Right lobe of liver (tissue), 6 donors: ENCODE measurements at regions not wholly inside any gene's neighbourhood (a gene's known extent, or its start where the extent isn't known, plus 50 kb on each side); places are given as distances from the start of the nearest gene placed in this dataset.

ENCODE experiments used
- ATAC-seq, 4 donors: fragments of 200-7000 bp; cut with Tn5 transposase; one replicate each; pipeline ENCODE4 v1.9.1; 2020; ENCODE audit warnings: mild to moderate bottlenecking in 4 of 4, moderate library complexity in 4 of 4
- DNase-seq, 3 donors: peaks; one replicate each; pipeline ENCODE4 v3.0.0-alpha.2; 2020
- H3K27ac ChIP-seq, 3 donors: fragments of 200-600 bp; one replicate each; pipeline ENCODE4 v1.8.0; 2022
- H3K27me3 ChIP-seq, 2 donors: fragments of 200-600 bp; one replicate each; pipeline ENCODE4 v1.8.0; 2022
- H3K36me3 ChIP-seq, 4 donors: fragments of 200-600 bp; sonication (generic) in 1 of 4; one replicate each; pipeline versions ENCODE4 v1.5.1 to v1.8.0; 2017 to 2022; ENCODE audit warnings: control low read depth in 1 of 4
- H3K4me1 ChIP-seq, 4 donors: fragments of 200-600 bp; sonication (generic) in 1 of 4; one replicate each; pipeline versions ENCODE4 v1.5.1 to v1.8.0; 2017 to 2022; ENCODE audit warnings: control low read depth in 1 of 4
- H3K4me3 ChIP-seq, 3 donors: fragments of 200-600 bp; one replicate each; pipeline ENCODE4 v1.8.0; 2022
- H3K9me3 ChIP-seq, 4 donors: fragments of 200-600 bp; sonication (generic) in 1 of 4; one replicate each; pipeline versions ENCODE4 v1.5.1 to v1.8.0; 2017 to 2022; ENCODE audit warnings: control low read depth in 1 of 4
- CTCF ChIP-seq, 4 donors: fragments of 200-600 bp in 3 of 4; fragments of 450-650 bp in 1 of 4; IDR thresholded peaks; one replicate each; pipeline versions ENCODE4 v1.5.1 to v1.8.0; 2016 to 2022; ENCODE audit warnings: antibody characterized with exemption in 4 of 4, mild to moderate bottlenecking in 2 of 4
- POLR2A ChIP-seq: fragments of 450-650 bp; IDR thresholded peaks from one replicate; pipeline ENCODE4 v1.6.1; 2017; ENCODE audit warnings: antibody characterized with exemption, mild to moderate bottlenecking
- WGBS: methylation state at CpG from one replicate; pipeline ENCODE4 v1.1.6; 2018; ENCODE audit warnings: low coverage, low lambda C conversion rate; ENCODE audit not compliant: insufficient coverage; ENCODE audit errors: missing lambda C conversion rate; 5-methylcytosine and 5-hydroxymethylcytosine counted together
- intact Hi-C, 2 donors: fragments of 100-400 bp; cut with DNase I; formaldehyde crosslinking; loops; one replicate each; pipeline versions ENCODE4 v1.11.2 to v1.14.1; 2022
- donor health status: DM: no; HTN: yes; CAD: no.
- donor health status: DM: no; HTN: no; CAD: no.
- donor health status: DM: no; HTN: no; CAD: no.
- donor health status: DM: no; HTN: yes; CAD: no.
- donor health status: DM: no; HTN: yes; CAD: no.

- H3K27ac ChIP-seq, result no peak overlapping the region
- H3K4me1 ChIP-seq, result peaks cover 0 to 11% (median 0%) of the 10 kb centered on the region in 4 donors
- ATAC-seq, result no peak
- TF ChIP-seq CTCF (IDR thresholded peaks at IDR 0.05), result no peak
- no peak for TF ChIP-seq POLR2A
- no peaks in the 10 kb centered on the region for H3K9me3 ChIP-seq
- intact Hi-C loops, result no loop called here
- no peaks in the 10 kb centered on the region for H3K36me3 ChIP-seq
- 80% methylated on average over 2 of the region's 2 CpGs for WGBS
- H3K27me3 ChIP-seq, result no peaks in the 10 kb centered on the region
- DNase-seq, result no peak
- H3K4me3 ChIP-seq, result no peak overlapping the region
Measured at GRCh38 chr6:145071836-145072235, 663.5 kb downstream of the EPM2A start.

GRCh38 chr6:145073811-145074210, 661.5 kb downstream of the EPM2A start:
- no peaks in the 10 kb centered on the region for H3K9me3 ChIP-seq
- 68% methylated on average over 2 of the region's 2 CpGs for WGBS
- DNase-seq (no peak), ATAC-seq (no peak)
- no peaks in the 10 kb centered on the region for H3K27me3 ChIP-seq
- H3K4me3 ChIP-seq, result no peak overlapping the region
- H3K4me1 ChIP-seq, result peaks cover 0 to 21% (median 0%) of the 10 kb centered on the region in 4 donors
- TF ChIP-seq CTCF (IDR thresholded peaks at IDR 0.05), result no peak
- no peak for TF ChIP-seq POLR2A
- intact Hi-C loops, result no loop called here
- no peak overlapping the region for H3K27ac ChIP-seq
- no peaks in the 10 kb centered on the region for H3K36me3 ChIP-seq

GRCh38 chr6:145074805-145075204, 660.5 kb downstream of the EPM2A start:
- intact Hi-C loops, result no loop called here
- H3K27ac ChIP-seq, result no peak overlapping the region

GRCh38 chr6:145075425-145075824, 659.9 kb downstream of the EPM2A start:
- 90% methylated on average over 1 of the region's 1 CpG for WGBS
- Histone ChIP-seq H3K27ac (no peak overlapping the region), H3K4me3 (no peak overlapping the region), H3K4me1 (peaks cover 0 to 21% (median 0%) of the 10 kb centered on the region in 4 donors), H3K27me3 (no peaks in the 10 kb centered on the region), H3K36me3 (no peaks in the 10 kb centered on the region), H3K9me3 (no peaks in the 10 kb centered on the region)
- DNase-seq, result no peak
- intact Hi-C loops, result no loop called here
- no peak for ATAC-seq
- TF ChIP-seq CTCF (IDR thresholded peaks at IDR 0.05) (no peak), POLR2A (no peak)

More at GRCh38 chr6:145074805-145075204, 660.5 kb downstream of the EPM2A start:
- ATAC-seq (no peak), DNase-seq (no peak)
- Histone ChIP-seq H3K27me3 (no peaks in the 10 kb centered on the region), H3K36me3 (no peaks in the 10 kb centered on the region), H3K4me1 (peaks cover 0 to 21% (median 0%) of the 10 kb centered on the region in 4 donors), H3K4me3 (no peak overlapping the region), H3K9me3 (no peaks in the 10 kb centered on the region)
- no peak for TF ChIP-seq CTCF (IDR thresholded peaks at IDR 0.05)
- no peak for TF ChIP-seq POLR2A
